NCI-H1694 treated with DMSO at 0.1 percent for 48 hours (cell line): ENCODE measurements at regions not wholly inside any gene's neighbourhood (a gene's known extent, or its start where the extent isn't known, plus 50 kb on each side); places are given as distances from the start of the nearest gene placed in this dataset.
"Not testable (repeated sequence)": the region's sequence is repeated elsewhere in the genome, so short reads cannot be mapped to it uniquely, and the experiment has no call there.

ENCODE experiments used
- DNase-seq: peaks from one replicate; lab custom pipeline; 2025; lab: John Stamatoyannopoulos, UW

DNA sequence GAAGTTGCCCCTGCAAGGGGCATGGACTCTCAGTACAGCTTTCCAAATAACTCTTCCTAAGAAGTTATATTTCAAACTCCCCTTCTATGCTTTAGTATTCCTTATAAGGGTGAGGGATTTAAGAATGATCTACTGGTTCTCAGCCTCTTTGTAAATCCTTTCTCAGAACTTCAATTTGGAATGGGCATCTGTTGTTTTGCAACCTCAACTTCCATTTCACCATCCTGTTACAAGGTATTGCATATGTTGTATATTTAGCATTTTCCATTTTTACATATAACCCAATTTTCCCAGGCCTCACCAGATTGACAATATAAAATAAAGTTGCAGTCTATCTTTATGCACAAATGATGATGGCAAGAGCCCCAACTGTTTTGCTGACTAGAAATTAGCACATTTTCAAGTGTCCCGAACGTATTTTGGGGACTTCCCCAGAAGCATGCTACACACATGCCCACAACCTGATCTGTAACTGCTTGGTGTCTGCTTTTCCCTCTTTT is 154.9 kb upstream of the CARMIL1 start:
- DNase-seq: no peak

- no peak for DNase-seq
Measured at GRCh38 chr6:25125736-25126135, 153.4 kb upstream of the CARMIL1 start.

- no peak for DNase-seq
Measured at GRCh38 chr6:25127076-25127837, 151.9 kb upstream of the CARMIL1 start.

DNA sequence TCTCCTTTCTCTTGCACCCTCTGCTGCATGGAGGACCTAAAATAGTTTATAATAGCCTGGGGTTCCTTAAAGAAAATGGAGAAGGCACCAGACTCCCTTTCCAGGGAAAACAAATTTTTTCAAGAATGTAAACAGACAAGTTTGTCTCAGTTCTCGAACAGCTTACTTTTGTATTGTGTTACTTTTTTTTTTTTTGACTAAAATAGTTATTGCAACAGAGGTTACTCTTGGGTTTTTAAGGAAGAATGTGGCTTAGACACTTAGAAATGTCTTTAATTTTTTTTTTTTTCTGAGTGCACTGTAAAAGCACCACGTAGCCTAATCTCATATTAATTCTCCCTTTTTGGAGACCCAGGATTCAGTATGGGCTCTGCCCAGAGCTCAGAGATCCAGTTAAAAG is 148.7 kb upstream of the CARMIL1 start:
- no peak for DNase-seq

DNA sequence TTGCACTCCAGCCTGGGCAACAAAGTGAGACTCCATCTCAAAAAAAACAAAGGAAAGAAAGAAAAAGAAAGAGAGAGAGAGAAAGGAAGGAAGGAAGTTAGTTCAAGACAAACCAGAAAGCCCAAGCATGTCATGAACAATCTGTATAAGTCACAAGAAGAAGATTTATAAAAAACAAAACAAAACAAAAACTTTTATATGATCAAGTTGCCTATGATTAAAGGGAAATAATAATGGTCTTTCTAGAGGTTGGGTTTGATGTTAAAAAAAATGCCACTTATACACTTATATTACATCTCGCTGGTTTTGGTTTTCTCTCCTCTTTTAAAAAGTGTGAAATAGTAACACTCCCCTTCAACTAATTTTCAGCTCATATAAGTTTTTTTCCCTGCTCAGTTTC is 146.2 kb upstream of the CARMIL1 start:
- DNase-seq: no peak

DNA sequence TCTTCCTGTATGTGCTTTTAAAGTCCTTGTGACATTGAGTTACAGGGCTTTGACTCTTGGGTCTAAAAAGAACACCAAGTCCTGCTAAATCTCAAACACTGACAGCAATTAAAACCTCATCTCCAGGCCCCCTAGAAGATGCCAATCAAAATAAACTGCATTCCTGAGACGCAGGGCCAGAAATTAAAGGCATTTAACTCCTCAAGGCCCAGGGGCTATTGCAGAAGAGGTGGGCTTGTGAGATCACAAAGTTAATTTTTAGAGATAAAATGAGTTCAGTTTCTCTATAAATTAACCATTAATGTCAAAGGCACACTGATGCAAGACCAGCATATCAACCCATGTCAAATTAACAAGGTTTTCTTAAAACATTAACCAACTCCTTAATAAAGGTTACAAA is 145.6 kb upstream of the CARMIL1 start:
- DNase-seq: no peak

GRCh38 chr6:25136854-25137253 is 142.3 kb upstream of the CARMIL1 start:
- no peak for DNase-seq

GRCh38 chr6:25137480-25137879 is 141.7 kb upstream of the CARMIL1 start:
- no peak for DNase-seq

DNA sequence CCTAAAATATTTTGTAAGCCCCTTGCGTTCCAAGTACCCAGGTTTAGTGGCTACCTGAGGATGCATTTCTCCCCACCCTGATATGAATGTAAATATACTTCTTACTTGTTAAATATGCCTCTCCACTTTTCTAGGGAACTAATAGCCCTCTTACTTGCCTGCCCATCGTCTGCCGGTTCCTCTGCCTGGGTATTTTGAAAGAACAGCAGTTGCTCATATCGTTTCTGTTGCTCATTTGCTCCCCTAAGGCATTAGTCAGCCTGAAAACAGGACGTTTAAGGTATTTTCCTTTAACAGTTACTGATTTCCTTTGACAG is 141.3 kb upstream of the CARMIL1 start:
- DNase-seq: no peak

GRCh38 chr6:25138233-25138933 is 140.8 kb upstream of the CARMIL1 start:
- no peak for DNase-seq

GRCh38 chr6:25138934-25139415 is 140.2 kb upstream of the CARMIL1 start:
- DNase-seq: no peak

- DNase-seq: not testable (repeated sequence)
Measured at GRCh38 chr6:25139608-25140007, 139.6 kb upstream of the CARMIL1 start.

DNA sequence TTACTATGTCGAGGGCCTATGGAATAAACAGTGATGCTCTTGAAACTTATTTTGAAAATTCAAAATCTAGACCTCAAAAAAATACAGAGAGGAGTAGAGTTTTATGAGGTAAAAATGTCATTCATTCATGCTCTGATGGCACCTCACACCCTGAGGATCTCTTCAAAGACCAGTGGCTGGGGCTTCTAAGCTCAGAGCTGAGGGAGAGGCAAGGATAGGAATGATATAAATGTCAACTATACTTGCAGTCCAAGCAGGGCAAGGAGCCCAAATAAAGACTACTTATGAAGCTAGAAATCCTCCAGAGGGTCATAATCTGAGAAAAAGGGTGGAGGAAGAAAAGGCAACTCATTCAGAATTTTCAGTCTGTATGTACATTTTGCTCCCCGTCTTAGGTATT is 136.7 kb upstream of the CARMIL1 start:
- DNase-seq: no peak

GRCh38 chr6:25144919-25145318 is 134.3 kb upstream of the CARMIL1 start:
- DNase-seq: no peak

GRCh38 chr6:25147223-25147622 is 132.0 kb upstream of the CARMIL1 start:
- DNase-seq: no peak

DNA sequence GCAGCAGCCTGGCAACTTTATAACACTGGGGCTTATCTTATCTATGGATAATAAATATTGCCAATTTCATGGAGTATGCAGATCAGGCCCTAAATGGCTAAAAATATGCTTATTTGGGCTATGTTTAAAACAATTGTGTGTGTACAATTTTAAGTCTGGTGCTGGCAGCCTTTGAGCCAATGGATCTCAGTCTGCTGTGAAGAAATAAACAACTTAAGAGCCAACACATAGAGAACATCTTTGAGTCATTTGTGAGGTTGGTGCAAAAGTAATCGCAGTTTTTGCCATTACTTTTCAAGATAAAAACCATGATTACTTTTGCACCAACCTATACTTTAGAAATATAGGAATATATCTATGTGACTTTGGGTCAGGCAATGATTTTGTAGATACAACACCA is 129.1 kb upstream of the CARMIL1 start:
- no peak for DNase-seq

GRCh38 chr6:25150863-25151262 is 128.3 kb upstream of the CARMIL1 start:
- no peak for DNase-seq

- no peak for DNase-seq
Measured at GRCh38 chr6:25153079-25153478, 126.1 kb upstream of the CARMIL1 start.

DNA sequence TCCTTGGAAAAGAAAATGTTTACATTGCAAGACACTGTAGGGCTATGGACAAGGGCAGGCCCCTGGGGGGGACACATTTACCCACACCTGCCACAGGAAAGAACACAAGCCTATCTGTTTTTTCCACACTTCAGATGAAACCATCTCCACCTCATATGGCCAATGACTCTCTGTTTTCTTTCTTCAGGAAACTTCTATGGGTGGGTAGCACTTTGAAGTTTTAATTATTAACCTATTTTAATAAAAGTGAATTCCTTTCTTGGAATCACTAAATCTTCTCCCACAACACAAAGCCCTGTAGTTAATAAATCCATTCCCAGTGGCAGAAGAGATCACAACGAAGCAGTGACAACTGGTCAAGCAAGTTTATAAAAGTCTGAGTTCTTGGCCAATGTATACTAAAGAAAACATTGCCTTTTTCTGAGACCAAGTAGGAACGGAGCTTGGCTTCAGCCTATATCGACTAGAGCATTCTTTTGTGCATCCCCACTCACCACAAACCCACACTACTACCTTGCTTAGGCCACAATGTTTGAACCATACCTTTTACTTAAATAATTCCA is 125.1 kb upstream of the CARMIL1 start:
- DNase-seq: no peak

GRCh38 chr6:25155211-25155610 is 124.0 kb upstream of the CARMIL1 start:
- DNase-seq: no peak

DNA sequence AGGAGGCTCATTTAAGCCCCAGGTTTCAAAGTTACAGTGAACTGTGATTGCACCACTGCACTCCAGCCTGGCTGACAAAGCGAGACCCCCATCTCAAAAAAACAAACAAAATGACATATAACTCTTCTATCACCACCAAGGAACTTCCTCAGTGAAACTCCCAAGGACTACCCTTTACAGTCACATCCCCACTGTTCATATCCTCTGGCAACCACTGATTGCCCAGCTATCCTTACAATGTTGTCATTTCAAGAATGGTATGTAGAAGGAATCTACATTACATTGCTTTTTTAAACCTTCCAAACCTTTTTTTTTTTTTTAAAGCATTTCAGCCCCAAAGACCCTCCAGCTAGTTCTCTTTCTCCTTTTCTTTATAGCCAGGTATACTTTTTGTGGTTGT is 123.1 kb upstream of the CARMIL1 start:
- DNase-seq: no peak

DNA sequence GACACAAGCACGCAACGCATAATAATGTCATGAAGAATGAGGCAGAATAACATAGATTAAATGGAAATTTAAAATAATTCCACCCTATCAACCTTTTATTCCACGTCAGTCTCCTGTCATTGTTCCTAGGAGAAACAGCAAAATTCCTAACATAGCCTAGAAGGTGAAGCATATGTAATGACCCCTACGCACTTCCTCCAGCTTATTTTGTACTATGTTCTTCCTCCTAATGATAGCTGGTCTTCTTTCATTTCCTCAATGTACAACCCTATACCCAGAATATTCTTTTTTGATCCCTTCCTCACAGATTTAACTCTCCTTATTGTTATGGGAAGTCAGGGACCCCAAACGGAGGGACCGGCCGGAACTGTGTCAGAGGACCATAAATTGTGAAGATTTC is 122.0 kb upstream of the CARMIL1 start:
- no peak for DNase-seq

GRCh38 chr6:25157842-25158241 is 121.3 kb upstream of the CARMIL1 start:
- no peak for DNase-seq
